ENCODE measurements at regions not wholly inside any gene's neighbourhood (a gene's known extent, or its start where the extent isn't known, plus 50 kb on each side); places are given as distances from the start of the nearest gene placed in this dataset.

DNA sequence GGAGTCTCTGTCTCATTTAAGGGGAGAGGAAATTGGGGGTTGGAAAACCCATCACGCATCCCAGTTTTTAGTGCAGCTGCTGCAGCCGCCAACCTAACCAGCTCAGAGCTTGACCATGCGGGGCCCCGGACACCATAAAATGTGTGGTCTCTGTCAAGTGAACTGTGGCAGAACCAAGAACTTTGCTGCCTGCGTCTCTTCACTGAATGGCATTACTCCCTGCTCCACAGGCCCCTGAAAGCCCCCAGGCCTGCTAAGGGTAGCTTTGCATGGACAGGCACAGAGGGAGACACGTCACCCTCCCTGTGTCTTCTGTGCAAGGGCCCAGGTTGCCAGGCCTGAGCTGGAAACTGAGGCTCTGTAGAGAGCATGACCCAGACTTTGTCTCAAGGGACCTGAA is 144.6 kb upstream of the GPR26 start:
- no peaks in the 10 kb centered on the region for H3K79me2 ChIP-seq (ENCODE audit: insufficient read depth, low read length)
- no peaks in the 10 kb centered on the region for H3K4me1 ChIP-seq (ENCODE audit: insufficient read depth, low read length)
- no peaks in the 10 kb centered on the region for H3K9me3 ChIP-seq (ENCODE audit: insufficient read depth, low read length, severe bottlenecking)
- H3K4me3 ChIP-seq (ENCODE audit: low read depth in 1 of 2, low read length in 2 of 2): no peak overlapping the region
- no peak overlapping the region for H3K9ac ChIP-seq (ENCODE audit: low read depth, low read length)
- H3K27me3 ChIP-seq (ENCODE audit: insufficient read depth, low read length, poor library complexity): no peaks in the 10 kb centered on the region
- no peak for DNase-seq
- H2AFZ ChIP-seq (ENCODE audit: low read depth, low read length): no peak overlapping the region
- TF ChIP-seq EZH2 (IDR thresholded peaks at IDR 0.05; ENCODE audit: borderline replicate concordance, low read depth, low read length, severe bottlenecking): no peak
- TF ChIP-seq, protein P1, sequence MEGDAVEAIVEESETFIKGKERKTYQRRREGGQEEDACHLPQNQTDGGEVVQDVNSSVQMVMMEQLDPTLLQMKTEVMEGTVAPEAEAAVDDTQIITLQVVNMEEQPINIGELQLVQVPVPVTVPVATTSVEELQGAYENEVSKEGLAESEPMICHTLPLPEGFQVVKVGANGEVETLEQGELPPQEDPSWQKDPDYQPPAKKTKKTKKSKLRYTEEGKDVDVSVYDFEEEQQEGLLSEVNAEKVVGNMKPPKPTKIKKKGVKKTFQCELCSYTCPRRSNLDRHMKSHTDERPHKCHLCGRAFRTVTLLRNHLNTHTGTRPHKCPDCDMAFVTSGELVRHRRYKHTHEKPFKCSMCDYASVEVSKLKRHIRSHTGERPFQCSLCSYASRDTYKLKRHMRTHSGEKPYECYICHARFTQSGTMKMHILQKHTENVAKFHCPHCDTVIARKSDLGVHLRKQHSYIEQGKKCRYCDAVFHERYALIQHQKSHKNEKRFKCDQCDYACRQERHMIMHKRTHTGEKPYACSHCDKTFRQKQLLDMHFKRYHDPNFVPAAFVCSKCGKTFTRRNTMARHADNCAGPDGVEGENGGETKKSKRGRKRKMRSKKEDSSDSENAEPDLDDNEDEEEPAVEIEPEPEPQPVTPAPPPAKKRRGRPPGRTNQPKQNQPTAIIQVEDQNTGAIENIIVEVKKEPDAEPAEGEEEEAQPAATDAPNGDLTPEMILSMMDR (IDR thresholded peaks at IDR 0.05; ENCODE audit: borderline replicate concordance, extremely low read depth, low read length, poor library complexity, severe bottlenecking): no peak
- no peak overlapping the region for H3K27ac ChIP-seq (ENCODE audit: low read length)
- no peaks in the 10 kb centered on the region for H4K20me1 ChIP-seq (ENCODE audit: insufficient read depth, low read length)
- no peak for ATAC-seq (ENCODE audit: insufficient read depth, low read depth)
- H3K4me2 ChIP-seq (ENCODE audit: insufficient read depth, low read length): no peak overlapping the region
- no peaks in the 10 kb centered on the region for H3K36me3 ChIP-seq (ENCODE audit: insufficient read depth, low read length)

DNA sequence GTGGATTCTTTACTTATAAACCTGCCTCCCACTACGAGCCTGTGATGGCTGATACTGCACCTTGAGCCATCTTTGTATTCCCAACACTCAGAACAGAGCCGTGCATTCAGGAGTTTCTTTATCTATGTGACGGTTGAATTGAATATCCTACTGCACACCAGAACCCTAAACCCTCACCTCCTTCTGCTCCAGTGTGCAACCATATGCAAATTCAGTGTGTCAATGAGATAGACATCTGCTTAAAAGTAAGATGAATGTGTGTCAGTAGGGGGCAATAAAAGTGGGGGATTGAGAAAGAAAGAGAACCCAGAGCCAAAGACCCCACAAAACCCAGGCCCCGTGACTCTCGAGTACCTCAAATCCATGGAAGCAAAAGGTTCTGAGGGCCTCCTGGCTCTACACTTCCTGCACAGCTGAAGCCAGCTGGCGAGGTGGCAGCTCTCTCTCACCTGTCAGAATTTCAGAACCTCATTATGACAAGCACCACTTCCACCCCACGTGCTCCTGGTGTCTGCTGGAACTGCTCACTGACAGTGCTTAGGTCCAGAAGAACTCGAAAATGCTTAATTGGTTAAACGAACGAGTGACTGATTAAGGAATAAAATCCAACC is 143.3 kb upstream of the GPR26 start:
- Histone ChIP-seq H3K4me1 (ENCODE audit: insufficient read depth, low read length) (no peaks in the 10 kb centered on the region), H3K4me2 (ENCODE audit: insufficient read depth, low read length) (no peak overlapping the region), H2AFZ (ENCODE audit: low read depth, low read length) (no peak overlapping the region), H3K36me3 (ENCODE audit: insufficient read depth, low read length) (no peaks in the 10 kb centered on the region), H3K4me3 (ENCODE audit: low read depth in 1 of 2, low read length in 2 of 2) (no peak overlapping the region), H3K9ac (ENCODE audit: low read depth, low read length) (no peak overlapping the region), H3K27me3 (ENCODE audit: insufficient read depth, low read length, poor library complexity) (no peaks in the 10 kb centered on the region), H3K9me3 (ENCODE audit: insufficient read depth, low read length, severe bottlenecking) (no peaks in the 10 kb centered on the region), H4K20me1 (ENCODE audit: insufficient read depth, low read length) (no peaks in the 10 kb centered on the region), H3K27ac (ENCODE audit: low read length) (no peak overlapping the region), H3K79me2 (ENCODE audit: insufficient read depth, low read length) (no peaks in the 10 kb centered on the region)
- DNase-seq (no peak), ATAC-seq (ENCODE audit: insufficient read depth, low read depth) (no peak)
- TF ChIP-seq, protein P1 (IDR thresholded peaks at IDR 0.05; ENCODE audit: borderline replicate concordance, extremely low read depth, low read length, poor library complexity, severe bottlenecking): no peak
- TF ChIP-seq EZH2 (IDR thresholded peaks at IDR 0.05; ENCODE audit: borderline replicate concordance, low read depth, low read length, severe bottlenecking): no peak

DNA sequence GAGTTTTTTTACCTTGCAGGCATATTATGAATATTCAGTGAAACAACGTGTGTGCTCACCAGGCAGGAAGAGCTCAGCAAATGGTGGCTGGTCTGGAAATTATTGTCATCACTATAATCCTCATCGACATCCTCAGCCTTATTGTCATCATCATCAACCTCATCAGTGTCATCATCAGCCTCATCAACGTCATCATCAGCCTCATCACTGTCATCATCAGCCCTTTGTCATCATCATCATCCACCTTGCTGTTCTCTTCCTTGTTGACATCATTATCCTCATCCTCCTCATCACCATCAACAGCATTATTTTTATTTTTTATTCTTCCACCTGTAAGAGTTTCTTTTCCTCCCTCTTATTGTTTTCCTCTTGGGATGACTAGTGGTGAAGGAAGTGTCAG is 142.3 kb upstream of the GPR26 start:
- TF ChIP-seq, protein P1 (IDR thresholded peaks at IDR 0.05; ENCODE audit: borderline replicate concordance, extremely low read depth, low read length, poor library complexity, severe bottlenecking): no peak
- TF ChIP-seq EZH2 (IDR thresholded peaks at IDR 0.05; ENCODE audit: borderline replicate concordance, low read depth, low read length, severe bottlenecking): no peak
- Histone ChIP-seq H3K36me3 (ENCODE audit: insufficient read depth, low read length) (no peaks in the 10 kb centered on the region), H3K9ac (ENCODE audit: low read depth, low read length) (no peak overlapping the region), H3K27ac (ENCODE audit: low read length) (no peak overlapping the region), H3K4me1 (ENCODE audit: insufficient read depth, low read length) (no peaks in the 10 kb centered on the region), H3K79me2 (ENCODE audit: insufficient read depth, low read length) (no peaks in the 10 kb centered on the region), H2AFZ (ENCODE audit: low read depth, low read length) (no peak overlapping the region), H4K20me1 (ENCODE audit: insufficient read depth, low read length) (no peaks in the 10 kb centered on the region), H3K4me3 (ENCODE audit: low read depth in 1 of 2, low read length in 2 of 2) (no peak overlapping the region), H3K9me3 (ENCODE audit: insufficient read depth, low read length, severe bottlenecking) (no peaks in the 10 kb centered on the region), H3K4me2 (ENCODE audit: insufficient read depth, low read length) (no peak overlapping the region), H3K27me3 (ENCODE audit: insufficient read depth, low read length, poor library complexity) (no peaks in the 10 kb centered on the region)
- DNase-seq: no peak
- no peak for ATAC-seq (ENCODE audit: insufficient read depth, low read depth)

Measured in DND-41 (cell line).